ENCODE measurements at regions not wholly inside any gene's neighbourhood (a gene's known extent, or its start where the extent isn't known, plus 50 kb on each side); places are given as distances from the start of the nearest gene placed in this dataset.

GRCh38 chr13:30856005-30856790 is 49.9 kb upstream of the MEDAG start:
- no peaks in the 10 kb centered on the region for H3K36me3 ChIP-seq (ENCODE audit: insufficient read depth in 1 of 2, low read depth in 1 of 2)
- DNase-seq (no peak), ATAC-seq (no peak)
- 54 to 62% (median 57%) methylated on average over 9 of the region's 9 CpGs for WGBS, 3 donors
- no peak overlapping the region for H3K27ac ChIP-seq
- no peaks in the 10 kb centered on the region for H3K9me3 ChIP-seq
- intact Hi-C loops (cut with DNase I) = no loop called here
- peaks cover 0 to 2% (median 0%) of the 10 kb centered on the region in 3 donors for H3K27me3 ChIP-seq (ENCODE audit: insufficient read depth in 3 of 3, low read length in 2 of 3)
- H3K4me3 ChIP-seq = no peak overlapping the region
- no peaks in the 10 kb centered on the region for H3K4me1 ChIP-seq
- TF ChIP-seq CTCF (IDR thresholded peaks at IDR 0.05) = no peak
